HCT116 (cell line): ENCODE measurements at regions not wholly inside any gene's neighbourhood (a gene's known extent, or its start where the extent isn't known, plus 50 kb on each side); places are given as distances from the start of the nearest gene placed in this dataset.

Experiments
- ATAC-seq: fragments of 200-7000 bp; cut with Tn5 transposase; 2 replicates; pipeline ENCODE4 v1.9.1; 2020; ENCODE audit warnings: mild to moderate bottlenecking, moderate library complexity
- BruUV-seq: library from RNA; stranded (reverse); fragments of 400-500 nt; replicated peaks from 2 replicates; lab custom pipeline; 2021; lab: Mats Ljungman, UMichigan
- CTCF ChIA-PET: fragments of 300-600 bp; sonication (Branson Sonifier 250); formaldehyde crosslinking; loops from one replicate; lab custom pipeline; 2021; ENCODE audit warnings: antibody characterized with exemption; lab: Charles Lee
- POLR2A ChIA-PET: fragments of 300-600, 350-600 bp; sonication (Branson Sonifier 250); formaldehyde crosslinking; loops from one replicate; lab custom pipeline; 2021; ENCODE audit warnings: antibody characterized with exemption; lab: Charles Lee
- RAD21 ChIA-PET, 2 experiments: fragments of 300-600 bp; sonication (Branson Sonifier 250); formaldehyde crosslinking; loops; one replicate each; lab custom pipeline; 2023; ENCODE audit warnings: low total read pairs in 2 of 2; ENCODE audit not compliant: uncharacterized antibody in 2 of 2, unreplicated experiment in 2 of 2, low non-redundant PET in 1 of 2; lab: Charles Lee
- DNase-seq: peaks from one replicate; pipeline ENCODE4 v3.0.0-alpha.2; 2010; ENCODE audit warnings: low read depth, low spot score
- H2AFZ ChIP-seq: fragments of 200-600 bp; shearing (Covaris generic), sonication (generic); 2 replicates; pipeline ENCODE4 v1.6.1; 2017; ENCODE audit warnings: low read depth, mixed run types, mixed read lengths, antibody characterized with exemption, low read length; ENCODE audit not compliant: poor library complexity, severe bottlenecking
- H3K27ac ChIP-seq: 2 replicates; pipeline ENCODE4 v1.5.1; 2012; ENCODE audit warnings: low read depth, low read length
- H3K27me3 ChIP-seq: fragments of 200-600 bp; sonication (generic); 2 replicates; pipeline ENCODE4 v1.6.1; 2016; ENCODE audit warnings: mixed run types, low read length, mixed read lengths; ENCODE audit not compliant: insufficient read depth
- H3K36me3 ChIP-seq, 2 experiments: fragments of 200-500 bp in 1 of 2; fragments of 200-600 bp in 1 of 2; sonication (Bioruptor generic) in 1 of 2; sonication (generic) in 1 of 2; 2 replicates each; pipeline versions ENCODE4 v1.5.1 to v1.6.1; 2014 to 2016; ENCODE audit warnings: low read length in 2 of 2, inconsistent platforms in 1 of 2, mixed read lengths in 1 of 2, mixed run types in 1 of 2; ENCODE audit not compliant: insufficient read depth in 2 of 2, control insufficient read depth in 1 of 2
- H3K4me1 ChIP-seq, 2 experiments: fragments of 200-600 bp in 1 of 2; sonication (generic) in 1 of 2; 2 replicates each; pipeline versions ENCODE4 v1.5.1 to v1.6.1; 2012 to 2017; ENCODE audit warnings: low read length in 2 of 2, inconsistent platforms in 1 of 2, mild to moderate bottlenecking in 1 of 2, mixed read lengths in 1 of 2, mixed run types in 1 of 2, moderate library complexity in 1 of 2; ENCODE audit not compliant: insufficient read depth in 2 of 2, control insufficient read depth in 1 of 2
- H3K4me2 ChIP-seq: fragments of 200-600 bp; sonication (generic); 2 replicates; pipeline ENCODE4 v1.6.1; 2017; ENCODE audit warnings: mixed run types, low read length, mixed read lengths
- H3K4me3 ChIP-seq, 2 experiments: fragments of 200-600 bp in 1 of 2; sonication (generic) in 1 of 2; replicated peaks in 1 of 2; 2 replicates each; pipeline ENCODE4 v1.5.1; 2011 to 2016; ENCODE audit warnings: low read length in 2 of 2, control low read depth in 1 of 2, low read depth in 1 of 2, mild to moderate bottlenecking in 1 of 2, mixed read lengths in 1 of 2, mixed run types in 1 of 2
- H3K79me2 ChIP-seq: fragments of 200-600 bp; sonication (generic); 2 replicates; pipeline ENCODE4 v1.6.1; 2017; ENCODE audit warnings: mild to moderate bottlenecking, mixed run types, low read length, moderate library complexity, mixed read lengths; ENCODE audit not compliant: insufficient read depth
- H3K9ac ChIP-seq: fragments of 200-600 bp; sonication (generic); 2 replicates; pipeline ENCODE4 v1.6.1; 2016; ENCODE audit warnings: low read length, mixed read lengths
- H3K9me2 ChIP-seq: fragments of 200-600 bp; sonication (generic), shearing (Covaris generic); 2 replicates; pipeline ENCODE4 v1.6.1; 2017; ENCODE audit warnings: mixed run types, mild to moderate bottlenecking, moderate library complexity; ENCODE audit not compliant: insufficient read depth
- H3K9me3 ChIP-seq, 2 experiments: fragments of 200-500 bp in 1 of 2; fragments of 200-600 bp in 1 of 2; sonication (Bioruptor generic) in 1 of 2; sonication (generic) in 1 of 2; 2 replicates each; pipeline ENCODE4 v1.6.1; 2014 to 2017; ENCODE audit warnings: low read length in 2 of 2, mixed read lengths in 2 of 2, inconsistent platforms in 1 of 2, low read depth in 1 of 2, mild to moderate bottlenecking in 1 of 2, mixed run types in 1 of 2, moderate library complexity in 1 of 2; ENCODE audit not compliant: control insufficient read depth in 1 of 2, insufficient read depth in 1 of 2
- H4K20me1 ChIP-seq: fragments of 200-600 bp; sonication (generic), shearing (Covaris generic); 2 replicates; pipeline ENCODE4 v1.6.1; 2017; ENCODE audit warnings: mixed run types, mild to moderate bottlenecking, moderate library complexity; ENCODE audit not compliant: insufficient read depth
- CEBPB ChIP-seq: IDR thresholded peaks from 2 replicates; pipeline ENCODE4 v1.6.1; 2012; ENCODE audit warnings: low read depth
- EGR1 ChIP-seq: IDR thresholded peaks from 2 replicates; pipeline ENCODE4 v1.6.1; 2012; ENCODE audit warnings: low read depth
- EZH2 ChIP-seq: fragments of 200-600 bp; sonication (generic); IDR thresholded peaks from 2 replicates; pipeline ENCODE4 v1.6.1; 2017; ENCODE audit warnings: antibody characterized with exemption, mixed run types
- EZH2phosphoT487 ChIP-seq: fragments of 200-600 bp; IDR thresholded peaks from 2 replicates; pipeline ENCODE4 v1.6.1; 2018; ENCODE audit warnings: antibody characterized with exemption, borderline replicate concordance
- FOSL1 ChIP-seq: IDR thresholded peaks from 2 replicates; pipeline ENCODE4 v1.6.1; 2012; ENCODE audit warnings: low read depth
- POLR2A ChIP-seq: IDR thresholded peaks from 2 replicates; pipeline ENCODE4 v1.7.0; 2011; ENCODE audit warnings: borderline replicate concordance; ENCODE audit not compliant: insufficient read depth, insufficient read length; ENCODE audit errors: extremely low read depth
- REST ChIP-seq: IDR thresholded peaks from 2 replicates; pipeline ENCODE4 v1.6.1; 2012; ENCODE audit warnings: low read depth
- YY1 ChIP-seq: IDR thresholded peaks from 2 replicates; pipeline ENCODE4 v1.6.1; 2011; ENCODE audit warnings: low read length, low read depth, moderate library complexity, mild to moderate bottlenecking; ENCODE audit not compliant: insufficient replicate concordance; ENCODE audit errors: extremely low read depth
- ZNF274 ChIP-seq: fragments of 200-500 bp; sonication (Bioruptor generic); IDR thresholded peaks from 2 replicates; pipeline ENCODE4 v1.6.1; 2014; ENCODE audit warnings: mild to moderate bottlenecking, low read depth, low read length, inconsistent platforms
- intact Hi-C: fragments of 100-400 bp; cut with micrococcal nuclease; formaldehyde crosslinking; loops from 2 replicates; pipeline ENCODE4 v1.10.0; 2022
- TF ChIP-seq, protein P1 (sequence below): IDR thresholded peaks from 2 replicates; pipeline ENCODE4 v1.6.1; 2011; ENCODE audit warnings: mild to moderate bottlenecking, low read length, moderate library complexity; ENCODE audit not compliant: insufficient replicate concordance; ENCODE audit errors: extremely low read depth

DNA sequence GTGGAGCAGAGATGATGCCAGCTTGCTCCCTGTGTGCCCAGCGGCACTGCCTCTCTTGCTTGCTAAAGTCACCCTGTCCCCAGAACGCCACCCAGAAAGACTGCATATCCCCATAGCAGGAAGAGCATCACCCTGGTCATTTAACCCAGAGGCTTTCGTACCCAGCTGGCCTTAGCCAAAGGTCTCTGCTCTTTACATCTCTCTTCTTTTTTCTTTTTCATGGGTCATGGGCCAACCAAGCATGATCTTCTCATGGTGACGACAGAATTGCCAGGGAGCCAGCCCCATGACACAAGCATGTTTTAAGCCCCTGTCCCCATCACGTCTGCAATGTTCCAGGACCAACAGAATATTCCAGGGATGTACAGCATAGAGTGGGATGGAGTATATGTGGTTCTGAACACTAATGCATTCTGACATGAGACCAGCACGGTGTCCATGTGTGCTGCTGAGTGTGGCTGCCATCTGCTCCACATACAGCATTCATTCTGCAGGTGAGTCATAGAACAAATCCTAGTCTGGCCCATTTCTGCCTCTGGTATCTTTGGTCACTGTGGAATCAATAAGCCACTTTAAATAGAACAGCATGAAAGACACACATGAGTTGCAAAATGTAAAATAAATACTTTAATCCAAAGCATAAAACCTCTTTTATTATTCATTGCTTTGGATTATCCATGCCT is 203.0 kb downstream of the MED10 start:
- H3K4me1 ChIP-seq, result no peaks in the 10 kb centered on the region
- H3K9me3 ChIP-seq, result no peaks in the 10 kb centered on the region
- H3K27me3 ChIP-seq, result no peaks in the 10 kb centered on the region
- ATAC-seq, result no peak
- H3K27ac ChIP-seq, result no peak overlapping the region
- CTCF ChIA-PET, result no interaction called here
- DNase-seq, result no peak
- intact Hi-C loops, result no loop called here
- RAD21 ChIA-PET, result no interaction called here
- no peak overlapping the region for H3K4me3 ChIP-seq
- H3K79me2 ChIP-seq, result no peaks in the 10 kb centered on the region
- H3K9ac ChIP-seq, result no peak overlapping the region
- H3K4me2 ChIP-seq, result no peak overlapping the region
- no peaks in the 10 kb centered on the region for H3K9me2 ChIP-seq
- no peak overlapping the region for H2AFZ ChIP-seq
- BruUV-seq, result no TSS peak
- H4K20me1 ChIP-seq, result no peaks in the 10 kb centered on the region
- no peaks in the 10 kb centered on the region for H3K36me3 ChIP-seq
- TF ChIP-seq YY1 (no peak), CEBPB (no peak), ZNF274 (no peak), POLR2A (no peak), FOSL1 (no peak), REST (no peak), EGR1 (no peak), EZH2 (no peak), EZH2phosphoT487 (no peak)
- TF ChIP-seq, protein P1, sequence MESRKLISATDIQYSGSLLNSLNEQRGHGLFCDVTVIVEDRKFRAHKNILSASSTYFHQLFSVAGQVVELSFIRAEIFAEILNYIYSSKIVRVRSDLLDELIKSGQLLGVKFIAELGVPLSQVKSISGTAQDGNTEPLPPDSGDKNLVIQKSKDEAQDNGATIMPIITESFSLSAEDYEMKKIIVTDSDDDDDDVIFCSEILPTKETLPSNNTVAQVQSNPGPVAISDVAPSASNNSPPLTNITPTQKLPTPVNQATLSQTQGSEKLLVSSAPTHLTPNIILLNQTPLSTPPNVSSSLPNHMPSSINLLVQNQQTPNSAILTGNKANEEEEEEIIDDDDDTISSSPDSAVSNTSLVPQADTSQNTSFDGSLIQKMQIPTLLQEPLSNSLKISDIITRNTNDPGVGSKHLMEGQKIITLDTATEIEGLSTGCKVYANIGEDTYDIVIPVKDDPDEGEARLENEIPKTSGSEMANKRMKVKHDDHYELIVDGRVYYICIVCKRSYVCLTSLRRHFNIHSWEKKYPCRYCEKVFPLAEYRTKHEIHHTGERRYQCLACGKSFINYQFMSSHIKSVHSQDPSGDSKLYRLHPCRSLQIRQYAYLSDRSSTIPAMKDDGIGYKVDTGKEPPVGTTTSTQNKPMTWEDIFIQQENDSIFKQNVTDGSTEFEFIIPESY, result no peak
- POLR2A ChIA-PET, result no interaction called here
